K562 (cell line): ENCODE measurements at regions not wholly inside any gene's neighbourhood (a gene's known extent, or its start where the extent isn't known, plus 50 kb on each side); places are given as distances from the start of the nearest gene placed in this dataset.

Source experiments
- ATAC-seq: fragments of 200-7000 bp; cut with Tn5 transposase; 3 replicates; pipeline ENCODE4 v1.9.1; 2020; ENCODE audit warnings: moderate library complexity
- BruUV-seq: library from RNA; stranded (reverse); fragments of 400-500 nt; replicated peaks from 2 replicates; lab custom pipeline; 2021; lab: Mats Ljungman, UMichigan
- CTCF ChIA-PET: fragments of 300-600 bp; formaldehyde crosslinking; extraction: SDS; loops from one replicate; lab custom pipeline; 2021; ENCODE audit warnings: low intra/inter-chr PET ratio; lab: Yijun Ruan, JAX
- POLR2A ChIA-PET: fragments of 300-600, 350-650 bp; sonication (Branson Sonifier 250); formaldehyde crosslinking; extraction: SDS; loops from one replicate; lab custom pipeline; 2021; ENCODE audit warnings: antibody characterized with exemption, inconsistent platforms; lab: Yijun Ruan, JAX
- DNase-seq, 4 experiments: peaks; one replicate each; pipeline versions ENCODE4 v3.0.0 to v3.0.0-alpha.2; 2011 to 2018; ENCODE audit warnings: low spot score in 3 of 4, mixed read lengths in 3 of 4; ENCODE audit errors: extremely low read depth in 1 of 4
- FAIRE-seq: peaks from 2 replicates; lab custom pipeline; 2011; peaks lifted over from hg19 to GRCh38; lab: Jason Lieb, UNC
- H2AFZ ChIP-seq: 2 replicates; pipeline ENCODE4 v1.6.0; 2011; ENCODE audit warnings: low read depth, low read length, control low read depth, inconsistent platforms
- H3K27ac ChIP-seq: fragments of 200-600 bp; 3 replicates; pipeline ENCODE4 v1.8.0; 2011; ENCODE audit warnings: low read depth, mild to moderate bottlenecking, control low read depth, inconsistent platforms, low read length, moderate library complexity, mixed read lengths; ENCODE audit errors: extremely low read depth
- H3K27me3 ChIP-seq, 2 experiments: fragments of 300-600 bp in 1 of 2; 2 replicates in 1 of 2; 3 replicates in 1 of 2; pipeline versions ENCODE4 v1.6.0 to v1.8.0; 2011; ENCODE audit warnings: inconsistent platforms in 2 of 2, low read length in 2 of 2, mild to moderate bottlenecking in 1 of 2, mixed read lengths in 1 of 2, moderate library complexity in 1 of 2; ENCODE audit not compliant: control insufficient read depth in 2 of 2, insufficient read depth in 2 of 2
- H3K36me3 ChIP-seq: fragments of 300-600 bp; 3 replicates; pipeline ENCODE4 v1.8.0; 2011; ENCODE audit warnings: mild to moderate bottlenecking, low read length, inconsistent platforms; ENCODE audit not compliant: control insufficient read depth, insufficient read depth
- H3K4me1 ChIP-seq, 2 experiments: fragments of 200-600 bp in 1 of 2; replicated peaks in 1 of 2; 2 replicates in 1 of 2; 3 replicates in 1 of 2; pipeline versions ENCODE4 v1.5.1 to v1.8.0; 2011; ENCODE audit warnings: inconsistent platforms in 2 of 2, low read length in 2 of 2, mild to moderate bottlenecking in 1 of 2, mixed read lengths in 1 of 2, moderate library complexity in 1 of 2; ENCODE audit not compliant: control insufficient read depth in 2 of 2, insufficient read depth in 2 of 2
- H3K4me2 ChIP-seq: 2 replicates; pipeline ENCODE4 v1.6.1; 2011; ENCODE audit warnings: low read length, control low read depth, inconsistent platforms, mixed read lengths; ENCODE audit not compliant: insufficient read depth
- H3K4me3 ChIP-seq: fragments of 200-600 bp; sonication (generic), shearing (Covaris generic); 2 replicates; pipeline ENCODE4 v1.5.1; 2016; ENCODE audit warnings: control low read depth, inconsistent platforms
- H3K79me2 ChIP-seq: fragments of 200-600 bp; 3 replicates; pipeline ENCODE4 v1.8.0; 2011; ENCODE audit warnings: low read length, inconsistent platforms; ENCODE audit not compliant: control insufficient read depth, insufficient read depth
- H3K9ac ChIP-seq, 2 experiments: 2 replicates each; pipeline versions ENCODE4 v1.6.0 to v1.6.1; 2011; ENCODE audit warnings: low read depth in 2 of 2, low read length in 2 of 2, control low read depth in 1 of 2, inconsistent platforms in 1 of 2, mild to moderate bottlenecking in 1 of 2, mixed read lengths in 1 of 2; ENCODE audit not compliant: insufficient read depth in 1 of 2
- H3K9me1 ChIP-seq: one replicate; pipeline ENCODE4 v1.6.0; 2011; ENCODE audit warnings: inconsistent platforms, mild to moderate bottlenecking, low read length, moderate library complexity; ENCODE audit not compliant: control insufficient read depth, insufficient read depth
- H3K9me3 ChIP-seq: replicated peaks from 2 replicates; pipeline ENCODE4 v1.5.1; 2011; ENCODE audit warnings: low read depth, low read length, inconsistent platforms; ENCODE audit not compliant: control insufficient read depth, insufficient read depth
- H4K20me1 ChIP-seq: replicated peaks from 2 replicates; pipeline ENCODE4 v1.6.1; 2011; ENCODE audit warnings: low read length, inconsistent platforms, mixed read lengths; ENCODE audit not compliant: control insufficient read depth, insufficient read depth
- LARP7 ChIP-seq: fragments of 450-650 bp; IDR thresholded peaks from 2 replicates; pipeline ENCODE4 v1.6.1; 2016
- LCOR ChIP-seq: sonication (generic); formaldehyde crosslinking; IDR thresholded peaks from 2 replicates; pipeline ENCODE4 v1.8.0; 2022; ENCODE audit warnings: mild to moderate bottlenecking, missing genetic modification reagents
- MYC ChIP-seq, 2 experiments: fragments of 250-450 bp in 1 of 2; sonication (Bioruptor Pico) in 1 of 2; IDR thresholded peaks; 2 replicates each; pipeline versions ENCODE4 v1.5.1 to v1.6.1; 2012 to 2021; ENCODE audit warnings: low read depth in 2 of 2, borderline replicate concordance in 1 of 2, improper control_type of control experiment in 1 of 2, low read length in 1 of 2, mild to moderate bottlenecking in 1 of 2, moderate library complexity in 1 of 2
- PTBP1 ChIP-seq: fragments of 200-400 bp; formaldehyde crosslinking; IDR thresholded peaks from 2 replicates; pipeline ENCODE4 v1.6.1; 2017; ENCODE audit warnings: low read depth, low read length
- XRCC5 ChIP-seq: fragments of 200-400 bp; formaldehyde crosslinking; IDR thresholded peaks from 2 replicates; pipeline ENCODE4 v1.6.1; 2017; ENCODE audit warnings: low read depth, mild to moderate bottlenecking, low read length
- ZFP1 ChIP-seq: fragments of 450-650 bp; formaldehyde crosslinking; IDR thresholded peaks from 2 replicates; pipeline ENCODE4 v1.4.0; 2020; ENCODE audit warnings: mild to moderate bottlenecking, mixed read lengths
- ZNF324 ChIP-seq: fragments of 250-450 bp; sonication (Bioruptor Pico); IDR thresholded peaks from 2 replicates; pipeline ENCODE4 v1.4.0; 2020; ENCODE audit warnings: mild to moderate bottlenecking
- WGBS: fragments of 100-300 bp; shearing (Covaris generic); methylation state at CpG from one replicate; pipeline ENCODE4 v1.1.6; 2016; ENCODE audit warnings: low coverage, mixed read lengths; ENCODE audit not compliant: insufficient coverage; ENCODE audit errors: missing lambda C conversion rate; 5-methylcytosine and 5-hydroxymethylcytosine counted together
- in situ Hi-C: fragments of 300-500 bp; cut with MboI; formaldehyde crosslinking; loops from 4 replicates; pipeline ENCODE4 v1.15.0; 2018; ENCODE audit warnings: inconsistent platforms, mixed read lengths
- intact Hi-C: fragments of 100-400 bp; cut with micrococcal nuclease; formaldehyde crosslinking; loops from 2 replicates; pipeline ENCODE4 v1.14.2; 2022
- TF ChIP-seq, protein P1 (sequence below): fragments of 250-450 bp; sonication (Bioruptor Pico); IDR thresholded peaks from 2 replicates; pipeline ENCODE4 v1.5.0; 2021; ENCODE audit warnings: mild to moderate bottlenecking, borderline replicate concordance
- TF ChIP-seq, protein P2 (sequence below), 2 experiments: fragments of 150-350 bp in 1 of 2; IDR thresholded peaks; 2 replicates each; pipeline ENCODE4 v1.6.1; 2012 to 2016; ENCODE audit warnings: low read depth in 2 of 2, low read length in 2 of 2, mild to moderate bottlenecking in 1 of 2, moderate library complexity in 1 of 2

GRCh38 chr18:2451556-2451955 is 119.7 kb downstream of the METTL4 start:
- no peaks in the 10 kb centered on the region for H3K36me3 ChIP-seq
- H3K9ac ChIP-seq, result no peak overlapping the region
- no peak overlapping the region for H3K4me3 ChIP-seq
- ChIA-PET CTCF (no interaction called here), POLR2A (no interaction called here)
- in situ Hi-C loops, result no loop called here
- WGBS, result 63% methylated on average over 1 of the region's 1 CpG
- ATAC-seq, result no peak
- no peaks in the 10 kb centered on the region for H3K9me1 ChIP-seq
- intact Hi-C loops, result no loop called here
- DNase-seq, result no peak
- no peaks in the 10 kb centered on the region for H4K20me1 ChIP-seq
- no peaks in the 10 kb centered on the region; a peak in 1 of 5 replicates for H3K4me1 ChIP-seq
- no peak for FAIRE-seq
- H3K79me2 ChIP-seq, result no peaks in the 10 kb centered on the region
- H3K27ac ChIP-seq, result no peak overlapping the region
- H3K27me3 ChIP-seq, result no peaks in the 10 kb centered on the region
- no peaks in the 10 kb centered on the region for H3K9me3 ChIP-seq
- TF ChIP-seq, protein P1, sequence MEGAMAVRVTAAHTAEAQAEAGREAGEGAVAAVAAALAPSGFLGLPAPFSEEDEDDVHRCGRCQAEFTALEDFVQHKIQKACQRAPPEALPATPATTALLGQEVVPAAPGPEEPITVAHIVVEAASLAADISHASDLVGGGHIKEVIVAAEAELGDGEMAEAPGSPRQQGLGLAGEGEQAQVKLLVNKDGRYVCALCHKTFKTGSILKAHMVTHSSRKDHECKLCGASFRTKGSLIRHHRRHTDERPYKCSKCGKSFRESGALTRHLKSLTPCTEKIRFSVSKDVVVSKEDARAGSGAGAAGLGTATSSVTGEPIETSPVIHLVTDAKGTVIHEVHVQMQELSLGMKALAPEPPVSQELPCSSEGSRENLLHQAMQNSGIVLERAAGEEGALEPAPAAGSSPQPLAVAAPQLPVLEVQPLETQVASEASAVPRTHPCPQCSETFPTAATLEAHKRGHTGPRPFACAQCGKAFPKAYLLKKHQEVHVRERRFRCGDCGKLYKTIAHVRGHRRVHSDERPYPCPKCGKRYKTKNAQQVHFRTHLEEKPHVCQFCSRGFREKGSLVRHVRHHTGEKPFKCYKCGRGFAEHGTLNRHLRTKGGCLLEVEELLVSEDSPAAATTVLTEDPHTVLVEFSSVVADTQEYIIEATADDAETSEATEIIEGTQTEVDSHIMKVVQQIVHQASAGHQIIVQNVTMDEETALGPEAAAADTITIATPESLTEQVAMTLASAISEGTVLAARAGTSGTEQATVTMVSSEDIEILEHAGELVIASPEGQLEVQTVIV, result no peak
- TF ChIP-seq MYC (IDR thresholded peaks at IDR 0.05; ENCODE audit: low read depth, low read length) (no peak), MYC (CRISPR knock-in tag; IDR thresholded peaks at IDR 0.05; ENCODE audit: borderline replicate concordance, low read depth) (no peak), XRCC5 (no peak), LARP7 (no peak), ZNF324 (CRISPR knock-in tag) (no peak), LCOR (no peak), ZFP1 (no peak), PTBP1 (no peak)
- TF ChIP-seq, protein P2, sequence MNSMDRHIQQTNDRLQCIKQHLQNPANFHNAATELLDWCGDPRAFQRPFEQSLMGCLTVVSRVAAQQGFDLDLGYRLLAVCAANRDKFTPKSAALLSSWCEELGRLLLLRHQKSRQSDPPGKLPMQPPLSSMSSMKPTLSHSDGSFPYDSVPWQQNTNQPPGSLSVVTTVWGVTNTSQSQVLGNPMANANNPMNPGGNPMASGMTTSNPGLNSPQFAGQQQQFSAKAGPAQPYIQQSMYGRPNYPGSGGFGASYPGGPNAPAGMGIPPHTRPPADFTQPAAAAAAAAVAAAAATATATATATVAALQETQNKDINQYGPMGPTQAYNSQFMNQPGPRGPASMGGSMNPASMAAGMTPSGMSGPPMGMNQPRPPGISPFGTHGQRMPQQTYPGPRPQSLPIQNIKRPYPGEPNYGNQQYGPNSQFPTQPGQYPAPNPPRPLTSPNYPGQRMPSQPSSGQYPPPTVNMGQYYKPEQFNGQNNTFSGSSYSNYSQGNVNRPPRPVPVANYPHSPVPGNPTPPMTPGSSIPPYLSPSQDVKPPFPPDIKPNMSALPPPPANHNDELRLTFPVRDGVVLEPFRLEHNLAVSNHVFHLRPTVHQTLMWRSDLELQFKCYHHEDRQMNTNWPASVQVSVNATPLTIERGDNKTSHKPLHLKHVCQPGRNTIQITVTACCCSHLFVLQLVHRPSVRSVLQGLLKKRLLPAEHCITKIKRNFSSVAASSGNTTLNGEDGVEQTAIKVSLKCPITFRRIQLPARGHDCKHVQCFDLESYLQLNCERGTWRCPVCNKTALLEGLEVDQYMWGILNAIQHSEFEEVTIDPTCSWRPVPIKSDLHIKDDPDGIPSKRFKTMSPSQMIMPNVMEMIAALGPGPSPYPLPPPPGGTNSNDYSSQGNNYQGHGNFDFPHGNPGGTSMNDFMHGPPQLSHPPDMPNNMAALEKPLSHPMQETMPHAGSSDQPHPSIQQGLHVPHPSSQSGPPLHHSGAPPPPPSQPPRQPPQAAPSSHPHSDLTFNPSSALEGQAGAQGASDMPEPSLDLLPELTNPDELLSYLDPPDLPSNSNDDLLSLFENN (IDR thresholded peaks at IDR 0.05; ENCODE audit: low read depth in 2 of 2, low read length in 2 of 2), result no peak
- TF ChIP-seq, all 486 proteins: peak for 0
- Histone ChIP-seq H3K4me2 (no peak overlapping the region), H2AFZ (no peak overlapping the region)
- BruUV-seq, result no TSS peak
